Prostate gland (tissue), 2 donors: ENCODE measurements at regions not wholly inside any gene's neighbourhood (a gene's known extent, or its start where the extent isn't known, plus 50 kb on each side); places are given as distances from the start of the nearest gene placed in this dataset.

Experiments
- CTCF ChIP-seq, 4 experiments: fragments of 200-600 bp in 2 of 4; fragments of 450-650 bp in 2 of 4; sonication (generic) in 2 of 4; IDR thresholded peaks; 1 replicate in 3 of 4; 2 replicates in 1 of 4; pipeline ENCODE4 v1.5.1; 2016 to 2019; ENCODE audit warnings: antibody characterized with exemption in 4 of 4, mild to moderate bottlenecking in 2 of 4, moderate library complexity in 2 of 4
- POLR2A ChIP-seq: fragments of 450-650 bp; IDR thresholded peaks from one replicate; pipeline ENCODE4 v1.6.1; 2016; ENCODE audit warnings: antibody characterized with exemption, mild to moderate bottlenecking
- POLR2AphosphoS5 ChIP-seq: sonication (generic); formaldehyde crosslinking; IDR thresholded peaks from one replicate; pipeline ENCODE4 v1.6.1; 2017; ENCODE audit warnings: antibody characterized with exemption

- TF ChIP-seq CTCF (IDR thresholded peaks at IDR 0.05) (no peak), POLR2AphosphoS5 (no peak), POLR2A (no peak)
These were observed 485.8 kb downstream of the BRINP1 start for GRCh38 chr9:118883411-118883810.
